ENCODE measurements at regions not wholly inside any gene's neighbourhood (a gene's known extent, or its start where the extent isn't known, plus 50 kb on each side); places are given as distances from the start of the nearest gene placed in this dataset.

DNA sequence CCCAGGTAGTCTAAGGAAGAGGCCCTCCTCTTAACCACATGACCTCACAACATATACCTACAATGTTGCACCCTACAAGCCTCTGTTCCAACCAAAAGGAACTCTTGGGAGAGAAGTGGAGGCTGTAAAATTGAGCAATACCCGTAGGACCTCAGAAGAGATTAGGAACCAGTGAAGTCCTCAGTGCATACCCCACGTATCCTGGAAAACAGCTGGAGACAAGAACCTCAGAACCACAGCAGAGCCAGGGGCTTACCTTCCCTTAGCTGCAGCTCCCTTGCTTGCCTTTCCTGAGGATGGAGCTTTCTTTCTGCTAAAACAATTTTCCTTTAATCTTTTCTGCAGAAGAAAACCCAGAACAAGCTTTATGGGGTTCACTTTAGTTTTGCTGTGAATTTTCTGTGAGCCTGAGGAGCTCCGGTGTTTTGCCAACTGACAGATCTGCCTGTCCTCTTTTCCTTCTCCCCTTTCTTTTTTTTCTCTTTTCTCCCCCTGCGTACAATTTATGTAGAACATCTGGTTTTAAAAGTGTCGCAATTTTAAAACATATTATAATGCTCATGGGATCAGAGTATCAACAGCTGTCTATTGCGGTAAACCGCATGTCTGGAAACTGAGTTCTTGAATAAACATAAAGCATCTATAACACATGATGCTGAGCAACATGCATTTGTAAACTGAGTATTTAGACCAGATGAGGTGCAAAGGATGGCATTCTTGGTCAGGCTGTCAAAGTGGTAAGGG lies 226.4 kb upstream of the MAF start:
- H3K14ac ChIP-seq (ENCODE audit: insufficient read depth, low read length): no peak overlapping the region
- no peaks in the 10 kb centered on the region for H3K79me2 ChIP-seq (ENCODE audit: insufficient read depth, low read length)
- no peak overlapping the region for H2BK5ac ChIP-seq (ENCODE audit: insufficient read length, low read length)
- no peaks in the 10 kb centered on the region; the same call in 1 of the 2 replicates for H3K27me3 ChIP-seq (ENCODE audit: insufficient read depth, low read length)
- H3K56ac ChIP-seq (ENCODE audit: insufficient read length, low read depth, low read length): no peak overlapping the region
- no peak overlapping the region for H4K5ac ChIP-seq (ENCODE audit: insufficient read length, low read depth, low read length)
- no peaks in the 10 kb centered on the region for H3K9me3 ChIP-seq (ENCODE audit: control insufficient read depth, low read depth, low read length)
- H3K4me3 Mint-ChIP-seq: no peak overlapping the region
- no peak overlapping the region for H2BK20ac ChIP-seq (ENCODE audit: low read depth, low read length, poor library complexity, severe bottlenecking)
- H3K27ac Mint-ChIP-seq: no peak overlapping the region
- DNase-seq: no peak
- TF ChIP-seq, protein P1, sequence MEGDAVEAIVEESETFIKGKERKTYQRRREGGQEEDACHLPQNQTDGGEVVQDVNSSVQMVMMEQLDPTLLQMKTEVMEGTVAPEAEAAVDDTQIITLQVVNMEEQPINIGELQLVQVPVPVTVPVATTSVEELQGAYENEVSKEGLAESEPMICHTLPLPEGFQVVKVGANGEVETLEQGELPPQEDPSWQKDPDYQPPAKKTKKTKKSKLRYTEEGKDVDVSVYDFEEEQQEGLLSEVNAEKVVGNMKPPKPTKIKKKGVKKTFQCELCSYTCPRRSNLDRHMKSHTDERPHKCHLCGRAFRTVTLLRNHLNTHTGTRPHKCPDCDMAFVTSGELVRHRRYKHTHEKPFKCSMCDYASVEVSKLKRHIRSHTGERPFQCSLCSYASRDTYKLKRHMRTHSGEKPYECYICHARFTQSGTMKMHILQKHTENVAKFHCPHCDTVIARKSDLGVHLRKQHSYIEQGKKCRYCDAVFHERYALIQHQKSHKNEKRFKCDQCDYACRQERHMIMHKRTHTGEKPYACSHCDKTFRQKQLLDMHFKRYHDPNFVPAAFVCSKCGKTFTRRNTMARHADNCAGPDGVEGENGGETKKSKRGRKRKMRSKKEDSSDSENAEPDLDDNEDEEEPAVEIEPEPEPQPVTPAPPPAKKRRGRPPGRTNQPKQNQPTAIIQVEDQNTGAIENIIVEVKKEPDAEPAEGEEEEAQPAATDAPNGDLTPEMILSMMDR (conservative IDR thresholded peaks at IDR 0.05): no peak
- H3K27me3 Mint-ChIP-seq (ENCODE audit: low read depth): no peaks in the 10 kb centered on the region
- H3K9me3 Mint-ChIP-seq: no peaks in the 10 kb centered on the region; a peak in 1 of 5 replicates
- no peak overlapping the region for H3K27ac ChIP-seq (ENCODE audit: insufficient read length, low read depth, low read length)
- H3K36me3 Mint-ChIP-seq (ENCODE audit: insufficient read depth in 1 of 3, low read depth in 3 of 3): no peaks in the 10 kb centered on the region
- no peaks in the 10 kb centered on the region for H3K79me1 ChIP-seq (ENCODE audit: insufficient read depth, low read depth, low read length, poor library complexity, severe bottlenecking)
- H4K91ac ChIP-seq (ENCODE audit: insufficient read length, low read depth, low read length): no peak overlapping the region
- H2AFZ ChIP-seq (ENCODE audit: low read length): no peak overlapping the region
- H3K4ac ChIP-seq (ENCODE audit: low read depth, low read length): no peak overlapping the region
- WGBS (ENCODE audit: extremely low coverage, insufficient read length, low lambda C conversion rate): no CpG with 5 or more reads among the region's 7 CpGs
- H3K4me1 Mint-ChIP-seq: no peaks in the 10 kb centered on the region
- H3K18ac ChIP-seq (ENCODE audit: insufficient read length, low read depth, low read length): no peak overlapping the region
- H3T11ph ChIP-seq (ENCODE audit: low read length): no peak overlapping the region
- H3K23ac ChIP-seq (ENCODE audit: insufficient read length, low read depth, low read length): no peak overlapping the region
- H4K8ac ChIP-seq (replicated peaks; ENCODE audit: insufficient read length, low read depth, low read length): no peak overlapping the region
- H2BK15ac ChIP-seq (ENCODE audit: low read depth, low read length): no peak overlapping the region
- no peak overlapping the region for H2BK12ac ChIP-seq (ENCODE audit: insufficient read length, low read depth, low read length)
- H3K4me2 ChIP-seq (ENCODE audit: insufficient read depth, insufficient read length, low read length): no peak overlapping the region
- H2AK5ac ChIP-seq (ENCODE audit: insufficient read length, low read length): no peak overlapping the region
- H3K23me2 ChIP-seq (ENCODE audit: insufficient read length, low read depth, low read length, poor library complexity, severe bottlenecking): no peaks in the 10 kb centered on the region
- H3K4me1 ChIP-seq (ENCODE audit: insufficient read depth, low read length): no peaks in the 10 kb centered on the region
- H4K20me1 ChIP-seq (ENCODE audit: control insufficient read depth, insufficient read depth, insufficient read length): no peaks in the 10 kb centered on the region
- H3K9ac ChIP-seq (ENCODE audit: extremely low read depth, insufficient read length, low read length): no peak overlapping the region
- no peak overlapping the region for H2BK120ac ChIP-seq (ENCODE audit: low read depth, low read length, poor library complexity, severe bottlenecking)

Measured in H9 (cell line).